NCI-H1105 treated with DMSO at 0.1 percent for 48 hours (cell line): ENCODE measurements at regions not wholly inside any gene's neighbourhood (a gene's known extent, or its start where the extent isn't known, plus 50 kb on each side); places are given as distances from the start of the nearest gene placed in this dataset.
A peak's percentile ranks its signal among the peaks of the same experiment; 100 is the strongest.

ENCODE experiments used
- DNase-seq: peaks from one replicate; lab custom pipeline; 2025; lab: John Stamatoyannopoulos, UW

DNA sequence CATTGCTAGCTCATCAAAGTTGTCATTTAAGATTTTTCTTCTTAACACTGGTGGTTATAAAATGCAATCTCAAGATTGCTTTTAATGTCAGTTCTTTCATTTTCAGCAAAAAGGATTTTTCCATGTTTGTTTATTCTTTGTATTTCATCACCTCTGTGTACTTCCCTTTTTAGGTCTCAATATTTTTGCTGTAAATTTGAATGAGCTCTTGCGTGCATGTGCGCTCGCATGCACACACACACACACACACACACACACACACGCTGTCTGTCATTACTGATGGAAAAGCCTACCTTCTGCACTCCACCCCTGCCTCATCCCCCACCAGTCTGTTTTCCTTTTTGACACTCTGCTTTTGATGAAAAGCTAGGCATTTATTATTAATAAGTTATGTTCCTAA lies 85.3 kb upstream of the FYN start:
- DNase-seq: no peak

DNA sequence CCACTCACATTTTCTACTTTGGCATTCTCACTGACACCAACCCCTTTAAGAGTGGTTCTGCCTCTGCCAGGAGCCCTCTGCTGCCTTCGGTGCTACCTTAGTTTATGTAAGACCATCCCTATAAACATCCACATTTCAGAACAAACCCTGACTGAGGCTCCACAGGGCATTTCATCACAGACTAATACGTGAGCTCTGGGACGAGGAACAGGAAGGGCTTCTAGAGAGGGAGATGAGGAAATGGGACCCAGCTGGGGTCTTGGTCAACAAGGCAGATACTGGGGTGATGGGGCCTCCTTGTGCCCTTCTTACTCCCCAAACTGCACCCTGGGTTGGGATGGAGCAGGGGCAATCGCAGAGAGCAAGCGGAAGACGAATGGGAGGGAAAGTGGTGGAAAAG lies 86.5 kb upstream of the FYN start:
- DNase-seq: no peak

DNA sequence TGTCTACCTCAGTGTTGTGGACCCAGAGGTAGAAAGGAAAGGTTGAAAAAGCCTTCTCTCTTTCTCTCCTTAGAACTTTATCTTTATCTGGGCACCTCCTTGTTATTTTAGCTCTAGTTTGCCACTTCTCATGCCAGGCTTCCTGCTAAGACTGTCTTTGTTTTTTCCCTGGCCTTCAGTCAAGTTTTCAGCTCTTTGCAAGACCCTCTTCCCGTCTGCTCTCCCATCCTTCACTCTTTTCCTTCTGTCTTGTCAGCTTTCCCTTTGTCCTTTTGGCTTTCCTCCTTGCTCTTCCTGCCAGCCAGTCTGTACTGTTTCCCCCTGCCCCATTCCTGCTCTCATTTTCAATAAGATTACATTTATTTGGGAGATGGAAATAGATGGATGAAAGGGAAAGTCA lies 86.8 kb upstream of the CCN6 start:
- DNase-seq: no peak

DNA sequence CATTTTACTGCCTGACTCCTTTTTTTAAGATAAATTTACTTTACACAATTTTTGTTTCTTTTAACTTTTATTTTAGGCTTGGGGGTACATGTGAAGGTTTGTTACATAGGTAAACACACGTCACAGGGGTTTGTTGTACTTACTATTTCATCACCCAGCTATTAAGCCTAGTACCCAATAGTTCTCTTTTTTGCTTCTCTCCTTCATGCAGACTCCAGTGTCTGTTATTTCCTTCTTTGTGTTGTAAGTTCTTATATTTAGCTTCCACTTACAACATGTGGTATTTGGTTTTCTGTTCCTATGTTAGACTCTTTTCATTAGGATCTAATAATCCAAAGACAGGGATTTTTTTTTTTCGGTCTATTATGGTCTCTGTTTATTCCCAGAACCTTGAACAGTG lies 83.5 kb upstream of the CCN6 start:
- DNase-seq: no peak

DNA sequence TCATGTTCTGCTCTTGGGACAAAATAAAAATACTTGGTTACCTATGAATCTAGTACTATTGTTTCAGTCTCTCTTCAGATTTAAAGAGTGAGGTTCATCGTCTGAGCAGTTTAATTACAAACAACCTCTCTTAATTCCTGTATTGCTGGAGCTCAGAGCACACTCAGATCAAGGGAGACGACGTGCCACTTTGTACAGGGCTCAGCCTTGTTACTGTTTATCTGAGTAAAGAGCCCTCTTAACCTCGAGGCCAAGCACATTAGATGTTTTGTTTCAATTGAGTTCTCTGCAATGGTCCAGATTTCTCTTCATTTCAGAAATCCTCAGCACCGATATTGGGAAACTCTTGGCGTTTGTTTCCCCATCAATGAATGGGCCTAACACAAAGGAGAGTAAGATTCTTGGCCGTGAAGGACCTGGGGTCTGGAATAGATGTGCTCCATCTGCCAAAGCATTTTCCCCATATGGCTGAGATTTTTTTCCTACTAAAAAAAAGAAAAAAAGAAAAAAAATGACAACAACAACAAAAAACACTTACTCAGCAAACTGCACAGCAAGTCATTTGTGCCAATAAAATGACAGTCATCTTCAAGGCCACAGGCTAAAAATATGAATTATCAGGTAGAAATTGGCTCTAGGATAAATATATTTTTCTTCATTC lies 82.6 kb upstream of the CCN6 start:
- DNase-seq: no peak

GRCh38 chr6:111971866-111972532 lies 81.9 kb upstream of the CCN6 start:
- no peak for DNase-seq

- no peak for DNase-seq
Measured at GRCh38 chr6:111972745-111973117, 81.2 kb upstream of the CCN6 start.

GRCh38 chr6:111973118-111973761 lies 80.7 kb upstream of the CCN6 start:
- DNase-seq: no peak

DNA sequence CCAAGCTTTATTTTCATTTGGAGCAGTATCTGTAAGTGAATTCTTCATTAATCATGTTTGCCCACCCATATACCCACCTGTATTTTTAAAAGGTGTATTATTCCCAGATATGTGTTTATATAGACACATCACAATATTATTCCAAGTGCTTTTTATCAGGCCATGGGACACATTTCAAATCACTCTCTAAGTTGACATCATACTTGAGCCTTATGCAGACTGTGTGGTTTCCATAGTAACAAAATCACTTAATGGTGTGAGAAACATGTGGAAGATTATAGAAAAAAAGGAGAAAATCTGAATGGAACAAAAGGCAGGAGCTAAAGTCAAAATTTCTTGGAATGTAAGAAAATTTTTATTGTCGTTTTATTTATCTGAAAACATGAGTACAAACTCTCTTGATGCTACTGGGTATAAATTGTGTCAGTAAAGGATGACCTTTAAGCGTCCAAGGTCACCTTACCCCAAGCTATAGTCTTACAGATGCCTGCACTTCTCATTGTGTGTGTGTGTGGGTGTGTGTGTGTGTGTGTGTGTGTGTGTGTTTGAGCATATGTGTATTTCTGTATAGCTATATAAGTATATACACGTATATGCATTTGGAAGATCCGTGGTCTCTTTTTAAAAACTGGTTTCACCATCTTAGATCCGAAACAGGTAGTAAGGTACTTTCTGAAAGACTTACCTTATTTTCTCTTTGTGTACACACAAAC lies 79.8 kb upstream of the CCN6 start:
- DNase-seq: no peak

GRCh38 chr6:111975466-111975865 lies 78.4 kb upstream of the CCN6 start:
- no peak for DNase-seq

DNA sequence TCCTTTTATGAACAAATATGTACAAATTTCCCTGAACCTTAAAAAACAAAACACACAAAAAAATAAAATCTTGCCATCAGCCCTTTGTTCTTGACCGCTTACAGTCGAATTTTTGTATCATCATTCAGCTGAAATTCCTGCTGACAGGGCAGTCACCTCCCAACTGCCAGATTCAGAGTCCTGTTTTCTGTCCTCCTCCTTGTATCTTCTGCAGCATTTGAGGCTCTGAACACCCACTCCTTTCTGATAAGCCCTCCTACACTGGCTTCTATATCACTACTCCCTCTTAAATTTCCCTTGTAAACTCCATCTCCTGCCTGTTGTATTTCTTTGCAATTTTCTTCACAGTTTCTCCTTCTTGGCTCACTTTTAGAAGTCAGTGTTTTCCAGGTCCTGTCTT lies 77.8 kb upstream of the CCN6 start:
- no peak for DNase-seq

DNA sequence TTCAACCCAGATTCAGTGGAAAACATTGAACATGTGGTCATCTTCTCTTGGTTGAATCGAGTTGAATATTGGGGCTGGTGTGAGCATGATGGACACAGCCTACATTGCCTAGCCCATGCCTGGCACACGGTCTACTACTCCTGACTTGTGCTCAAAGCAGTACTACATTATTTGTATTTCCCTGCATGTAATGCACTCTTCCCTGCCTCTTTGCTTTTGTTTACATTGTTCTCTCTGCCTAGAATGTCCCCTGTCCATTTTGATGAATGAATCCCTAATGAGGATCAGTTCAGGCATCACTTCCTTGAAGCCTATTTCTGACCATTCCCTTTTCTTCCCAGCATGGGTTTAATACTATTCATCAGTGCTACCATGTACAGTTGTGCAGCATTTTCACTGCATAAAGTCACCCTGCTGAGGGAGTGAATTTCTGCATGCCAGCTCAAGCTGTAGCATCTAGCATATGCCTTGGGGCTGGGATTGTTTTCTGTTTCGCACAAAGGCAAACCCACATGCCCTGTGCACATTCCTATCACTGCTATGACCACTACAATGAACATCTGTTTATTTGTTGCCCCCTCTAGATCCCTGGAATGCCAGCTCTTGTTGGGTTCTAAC lies 75.3 kb upstream of the CCN6 start:
- no peak for DNase-seq

GRCh38 chr6:111979633-111980032 lies 74.3 kb upstream of the CCN6 start:
- no peak for DNase-seq

GRCh38 chr6:111980143-111980542 lies 73.8 kb upstream of the CCN6 start:
- no peak for DNase-seq

DNA sequence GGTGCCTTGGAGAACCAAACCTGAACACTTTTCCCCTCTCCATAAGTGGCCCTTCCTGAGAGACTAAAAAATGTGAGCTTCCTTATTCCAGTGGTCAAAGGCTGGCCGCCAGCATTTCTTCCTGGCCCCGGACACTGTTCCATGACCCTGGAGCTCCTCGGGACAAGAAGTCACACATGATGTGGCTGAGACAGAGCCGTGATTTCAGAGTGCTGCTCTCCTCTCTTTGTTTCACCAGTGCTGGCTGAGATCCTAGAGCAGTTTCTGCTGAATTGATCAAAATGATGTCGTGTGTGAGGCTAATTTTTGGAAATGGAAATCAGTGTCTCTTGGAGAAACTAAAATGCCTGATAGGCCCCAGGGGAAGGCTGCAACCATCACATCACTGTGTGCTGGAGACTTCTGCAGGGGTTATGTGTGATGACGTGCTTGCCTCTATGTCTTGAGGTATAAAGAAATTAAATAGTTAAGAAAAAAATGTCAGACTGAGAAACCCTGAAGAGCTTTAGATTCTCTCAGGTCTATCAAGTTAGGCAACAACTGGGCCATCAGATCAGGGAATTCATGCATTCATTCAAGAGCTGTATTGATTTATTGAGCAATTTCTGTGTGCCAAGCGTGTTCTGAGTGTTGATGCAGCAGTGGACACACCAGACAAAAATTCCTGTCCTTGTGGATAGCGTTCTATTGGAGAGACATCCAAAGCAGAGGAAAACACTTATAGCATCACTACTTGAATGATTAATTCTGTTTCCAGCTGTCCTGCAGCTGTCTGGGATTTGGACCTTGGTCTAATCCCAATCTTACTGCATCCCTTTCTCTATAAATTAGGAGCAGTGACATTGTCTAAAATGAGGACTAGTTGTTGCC lies 72.7 kb upstream of the CCN6 start:
- no peak for DNase-seq

DNA sequence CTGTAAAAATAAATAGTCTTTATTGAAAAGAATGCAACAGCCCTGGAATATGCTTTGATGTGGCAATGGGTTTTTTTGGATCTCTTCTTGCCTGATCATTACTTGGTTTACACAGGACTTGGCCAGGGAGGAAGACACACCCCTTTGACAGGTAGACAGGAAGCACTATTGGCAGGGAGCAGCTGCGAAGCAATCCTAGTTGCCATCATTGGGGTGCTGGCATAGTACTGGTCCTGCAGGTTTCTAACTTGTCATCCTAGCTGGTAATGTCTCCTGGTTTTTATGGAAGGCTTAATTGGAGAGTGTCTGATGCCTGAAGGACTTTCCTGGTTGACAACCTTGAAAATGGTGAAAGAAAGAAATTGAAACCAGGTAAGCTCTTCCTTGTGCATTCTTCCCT lies 71.2 kb upstream of the CCN6 start:
- no peak for DNase-seq

DNA sequence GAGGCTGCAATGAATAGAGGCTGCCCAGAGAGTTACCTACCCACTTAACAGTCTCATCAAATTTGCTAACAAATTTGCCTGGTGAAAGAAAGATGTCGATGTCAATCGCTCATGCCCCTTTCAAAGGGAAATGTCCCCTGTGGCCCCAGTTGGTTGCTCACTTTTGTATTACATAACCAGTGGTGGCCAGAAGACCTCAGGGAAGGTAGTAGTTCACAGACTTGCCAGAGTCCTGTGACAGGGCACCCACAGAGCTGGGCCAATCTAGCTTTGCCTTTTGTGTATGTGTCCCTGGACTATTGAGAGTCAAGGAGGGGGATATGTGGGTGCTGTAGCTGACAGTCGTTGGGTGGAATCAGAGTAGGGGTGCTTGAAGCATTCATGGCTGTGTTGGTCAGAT lies 70.7 kb upstream of the CCN6 start:
- no peak for DNase-seq

GRCh38 chr6:111984081-111984480 lies 69.8 kb upstream of the CCN6 start:
- no peak for DNase-seq

DNA sequence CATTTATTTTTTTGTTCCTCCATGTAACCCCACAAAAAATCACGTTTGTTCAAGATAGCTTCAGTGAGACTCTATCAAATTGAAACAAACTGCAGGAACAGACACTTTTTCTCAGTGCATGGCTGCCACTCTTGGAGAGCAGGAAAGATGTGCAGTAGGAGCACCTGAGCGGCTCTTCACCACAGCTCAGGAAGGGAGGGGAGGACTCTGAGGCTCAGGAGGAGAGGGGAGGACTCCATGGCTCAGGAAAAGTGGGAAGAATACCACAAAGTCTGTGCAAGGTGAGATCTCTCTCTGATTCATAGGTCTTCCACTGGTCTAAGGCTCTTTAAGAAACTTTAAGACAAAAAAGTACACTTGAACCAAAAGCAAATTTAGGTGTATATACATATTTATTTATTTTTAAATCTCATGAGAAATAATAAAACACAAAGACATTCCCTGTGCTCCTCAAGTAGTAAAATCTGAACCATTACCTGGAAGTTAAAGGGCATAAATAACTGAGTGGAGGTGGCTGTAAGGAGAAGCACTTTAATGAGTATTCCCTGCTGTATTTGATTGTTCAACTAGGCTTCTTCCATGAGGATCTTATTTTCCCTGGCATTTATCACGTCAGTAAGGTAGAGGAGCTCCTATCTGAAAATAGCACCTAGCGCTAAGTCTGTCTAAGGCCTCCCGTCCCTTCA lies 69.2 kb upstream of the CCN6 start:
- no peak for DNase-seq

- DNase-seq: peak; percentile 81
Measured at GRCh38 chr6:111985202-111985731, 68.6 kb upstream of the CCN6 start.

DNA sequence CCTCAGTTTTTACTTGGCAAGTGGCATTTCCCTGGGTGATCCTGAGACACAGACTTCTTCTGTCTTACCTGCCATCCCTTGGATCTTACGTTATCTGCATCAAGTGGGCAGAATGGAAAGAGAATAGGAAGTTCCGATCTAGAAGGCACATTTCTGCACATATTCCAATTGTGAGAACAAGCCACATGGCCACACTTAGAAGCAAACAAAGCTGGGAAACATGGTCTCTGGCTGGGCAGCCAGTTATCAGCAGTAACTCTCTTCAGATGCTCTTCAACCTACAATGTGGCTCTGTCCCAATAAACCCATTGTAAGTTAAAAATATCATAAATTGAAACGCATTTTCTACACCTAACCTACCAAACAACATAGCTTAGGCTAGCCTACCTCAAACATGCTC lies 67.3 kb upstream of the CCN6 start:
- DNase-seq: no peak
